GM12878 (cell line): ENCODE measurements at regions not wholly inside any gene's neighbourhood (a gene's known extent, or its start where the extent isn't known, plus 50 kb on each side); places are given as distances from the start of the nearest gene placed in this dataset.

Experiments used
- BACH1 ChIP-seq: fragments of 450-650 bp; IDR thresholded peaks from 2 replicates; pipeline ENCODE4 v1.6.1; 2017; ENCODE audit warnings: mild to moderate bottlenecking, borderline replicate concordance
- BHLHE40 ChIP-seq, 2 experiments: fragments of 450-650 bp in 1 of 2; IDR thresholded peaks; 2 replicates each; pipeline ENCODE4 v1.6.1; 2011 to 2017; ENCODE audit warnings: low read depth in 2 of 2, borderline replicate concordance in 1 of 2, improper control_type of control experiment in 1 of 2, low read length in 1 of 2, mild to moderate bottlenecking in 1 of 2
- EZH2 ChIP-seq: IDR thresholded peaks from 2 replicates; pipeline ENCODE4 v1.6.1; 2012; ENCODE audit warnings: low read depth, mild to moderate bottlenecking, control low read depth, inconsistent platforms, low read length, borderline replicate concordance; ENCODE audit not compliant: control insufficient read depth
- JUND ChIP-seq: IDR thresholded peaks from 2 replicates; pipeline ENCODE4 v1.6.1; 2012; ENCODE audit warnings: low read depth, mild to moderate bottlenecking, low read length, improper control_type of control experiment, moderate library complexity
- SREBF2 ChIP-seq: IDR thresholded peaks from 2 replicates; pipeline ENCODE4 v1.6.1; 2012; ENCODE audit warnings: mild to moderate bottlenecking, low read length
- ZNF274 ChIP-seq: IDR thresholded peaks from one replicate; pipeline ENCODE4 v1.8.0; 2011; ENCODE audit not compliant: insufficient read length, insufficient read depth
- ZZZ3 ChIP-seq: IDR thresholded peaks from 2 replicates; pipeline ENCODE4 v1.6.1; 2011; ENCODE audit warnings: low read depth; ENCODE audit not compliant: control insufficient read depth, insufficient read length

DNA sequence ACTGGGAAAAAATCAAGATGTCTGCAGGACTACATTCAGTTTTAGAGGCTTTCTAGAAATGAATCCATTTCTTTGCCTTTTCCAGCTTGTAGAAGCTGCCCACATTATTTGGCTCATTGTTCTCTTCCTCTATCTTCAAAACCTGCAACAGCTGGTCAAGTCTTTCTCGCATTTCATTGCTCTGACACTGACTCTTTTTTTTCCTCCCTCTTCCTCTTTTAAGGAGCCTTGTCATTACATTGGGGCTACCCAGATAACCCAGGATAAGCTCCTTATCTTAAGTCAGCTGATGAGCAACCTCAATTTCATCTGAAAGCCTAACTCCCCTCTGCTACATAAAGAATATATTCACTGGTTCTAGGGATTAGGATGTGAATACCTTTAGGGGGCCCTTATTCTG is 53.2 kb upstream of the CEP162 start:
- no peak for TF ChIP-seq JUND
- TF ChIP-seq BACH1 = no peak
- TF ChIP-seq EZH2 = no peak
- no peak for TF ChIP-seq SREBF2
- TF ChIP-seq BHLHE40 (IDR thresholded peaks at IDR 0.05; ENCODE audit: borderline replicate concordance in 1 of 2, low read depth in 2 of 2, low read length in 1 of 2) = no peak
- TF ChIP-seq ZZZ3 = no peak
- no peak for TF ChIP-seq ZNF274
